H1 (cell line): ENCODE measurements at regions not wholly inside any gene's neighbourhood (a gene's known extent, or its start where the extent isn't known, plus 50 kb on each side); places are given as distances from the start of the nearest gene placed in this dataset.

Source experiments
- CTCF ChIA-PET: fragments of 300-600 bp; sonication (Branson Sonifier 250); formaldehyde crosslinking; loops from one replicate; lab custom pipeline; 2021; ENCODE audit not compliant: partially characterized antibody; lab: Charles Lee
- POLR2A ChIA-PET: fragments of 300-600 bp; sonication (Branson Sonifier 250); formaldehyde crosslinking; loops from one replicate; lab custom pipeline; 2021; ENCODE audit warnings: inconsistent platforms; ENCODE audit not compliant: partially characterized antibody; lab: Charles Lee
- DNase-seq, 2 experiments: peaks; one replicate each; pipeline versions ENCODE4 v3.0.0 to v3.0.0-alpha.2; 2010 to 2022; ENCODE audit warnings: low spot score in 2 of 2, low read depth in 1 of 2, mixed read lengths in 1 of 2
- FAIRE-seq: peaks from 2 replicates; lab custom pipeline; 2011; peaks lifted over from hg19 to GRCh38; lab: Jason Lieb, UNC
- H2AFZ ChIP-seq: 2 replicates; pipeline ENCODE4 v1.8.1; 2012; ENCODE audit warnings: low read length, inconsistent platforms
- H2AK5ac ChIP-seq: 2 replicates; pipeline ENCODE4 v1.6.1; 2013; ENCODE audit warnings: low read depth, low read length
- H2BK120ac ChIP-seq: replicated peaks from 2 replicates; pipeline ENCODE3; 2013; ENCODE audit warnings: low read depth, low read length, inconsistent platforms
- H2BK12ac ChIP-seq: 2 replicates; pipeline ENCODE4 v1.6.1; 2013; ENCODE audit warnings: low read depth, low read length
- H2BK15ac ChIP-seq: 2 replicates; pipeline ENCODE4 v1.6.1; 2013; ENCODE audit warnings: low read length
- H2BK20ac ChIP-seq: 2 replicates; pipeline ENCODE4 v1.6.1; 2013; ENCODE audit warnings: low read length
- H2BK5ac ChIP-seq: 2 replicates; pipeline ENCODE4 v1.6.1; 2013; ENCODE audit warnings: low read depth, low read length
- H3K14ac ChIP-seq: 2 replicates; pipeline ENCODE4 v1.6.1; 2013; ENCODE audit warnings: inconsistent platforms; ENCODE audit not compliant: insufficient read length
- H3K18ac ChIP-seq: 2 replicates; pipeline ENCODE4 v1.6.1; 2013; ENCODE audit warnings: low read length; ENCODE audit errors: extremely low read depth
- H3K23ac ChIP-seq: 2 replicates; pipeline ENCODE4 v1.6.1; 2013; ENCODE audit warnings: inconsistent platforms; ENCODE audit not compliant: insufficient read length
- H3K23me2 ChIP-seq: 2 replicates; pipeline ENCODE4 v1.6.1; 2013; ENCODE audit warnings: low read depth, low read length
- H3K27ac ChIP-seq: 2 replicates; pipeline ENCODE4 v1.6.1; 2011; ENCODE audit warnings: low read depth, low read length, inconsistent platforms
- H3K27me3 ChIP-seq, 4 experiments: replicated peaks in 1 of 4; 1 replicate in 1 of 4; 2 replicates in 3 of 4; pipeline versions ENCODE4 v1.6.1 to v1.8.1; 2011 to 2013; ENCODE audit warnings: low read length in 3 of 4, mild to moderate bottlenecking in 3 of 4, inconsistent platforms in 2 of 4, mixed read lengths in 2 of 4, moderate library complexity in 1 of 4; ENCODE audit not compliant: control insufficient read depth in 3 of 4, insufficient read depth in 3 of 4; ENCODE audit errors: extremely low read depth in 1 of 4
- H3K36me3 ChIP-seq, 4 experiments: 2 replicates each; pipeline versions ENCODE4 v1.6.1 to v1.8.1; 2011 to 2013; ENCODE audit warnings: mild to moderate bottlenecking in 4 of 4, low read length in 3 of 4, moderate library complexity in 2 of 4, control low read depth in 1 of 4, inconsistent platforms in 1 of 4; ENCODE audit not compliant: insufficient read depth in 4 of 4, control insufficient read depth in 2 of 4
- H3K4ac ChIP-seq: replicated peaks from 2 replicates; pipeline ENCODE3; 2013; ENCODE audit warnings: low read length, low read depth, mixed read lengths, inconsistent platforms; ENCODE audit not compliant: insufficient read length
- H3K4me1 ChIP-seq, 4 experiments: replicated peaks in 1 of 4; 1 replicate in 1 of 4; 2 replicates in 3 of 4; pipeline versions ENCODE4 v1.6.1 to v1.8.1; 2011 to 2013; ENCODE audit warnings: low read length in 3 of 4, inconsistent platforms in 2 of 4, mixed read lengths in 1 of 4; ENCODE audit not compliant: insufficient read depth in 4 of 4, control insufficient read depth in 3 of 4
- H3K4me2 ChIP-seq, 2 experiments: 2 replicates each; pipeline versions ENCODE4 v1.6.1 to v1.8.1; 2011 to 2013; ENCODE audit warnings: low read depth in 2 of 2, low read length in 2 of 2, control low read depth in 1 of 2, inconsistent platforms in 1 of 2, mild to moderate bottlenecking in 1 of 2; ENCODE audit not compliant: insufficient read depth in 1 of 2
- H3K4me3 ChIP-seq, 4 experiments: fragments of 200-600, 300-600 bp in 1 of 4; sonication (generic), shearing (Covaris generic), sonication (Bioruptor Twin) in 1 of 4; 2 replicates each; pipeline versions ENCODE4 v1.5.1 to v1.8.1; 2011 to 2016; ENCODE audit warnings: low read length in 4 of 4, low read depth in 3 of 4, control low read depth in 2 of 4, inconsistent platforms in 2 of 4, mild to moderate bottlenecking in 2 of 4, mixed read lengths in 1 of 4, moderate library complexity in 1 of 4; ENCODE audit not compliant: insufficient read depth in 2 of 4; ENCODE audit errors: extremely low read depth in 1 of 4
- H3K56ac ChIP-seq: replicated peaks from 2 replicates; pipeline ENCODE3; 2013; ENCODE audit warnings: low read depth, mild to moderate bottlenecking, mixed read lengths, low read length, inconsistent platforms; ENCODE audit not compliant: insufficient read length
- H3K79me1 ChIP-seq: 2 replicates; pipeline ENCODE4 v1.6.1; 2013; ENCODE audit warnings: low read depth, low read length, control low read depth
- H3K79me2 ChIP-seq, 2 experiments: 2 replicates each; pipeline versions ENCODE4 v1.6.1 to v1.8.1; 2012 to 2013; ENCODE audit warnings: low read length in 2 of 2, mild to moderate bottlenecking in 2 of 2, inconsistent platforms in 1 of 2; ENCODE audit not compliant: insufficient read depth in 2 of 2, control insufficient read depth in 1 of 2
- H3K9ac ChIP-seq, 4 experiments: replicated peaks in 1 of 4; 1 replicate in 1 of 4; 2 replicates in 3 of 4; pipeline versions ENCODE4 v1.6.1 to v1.8.1; 2011 to 2013; ENCODE audit warnings: low read depth in 3 of 4, low read length in 3 of 4, control low read depth in 2 of 4, mild to moderate bottlenecking in 2 of 4, moderate library complexity in 2 of 4, inconsistent platforms in 1 of 4; ENCODE audit errors: extremely low read depth in 1 of 4
- H3K9me3 ChIP-seq, 2 experiments: 2 replicates each; pipeline versions ENCODE4 v1.6.1 to v1.8.1; 2012 to 2013; ENCODE audit warnings: mild to moderate bottlenecking in 2 of 2, moderate library complexity in 2 of 2, control low read depth in 1 of 2, inconsistent platforms in 1 of 2, low read depth in 1 of 2, low read length in 1 of 2, mixed read lengths in 1 of 2; ENCODE audit not compliant: insufficient read depth in 2 of 2
- H4K20me1 ChIP-seq, 2 experiments: replicated peaks in 1 of 2; 2 replicates each; pipeline versions ENCODE3 to v1.8.1; 2011 to 2013; ENCODE audit warnings: inconsistent platforms in 2 of 2, low read length in 2 of 2, mild to moderate bottlenecking in 1 of 2; ENCODE audit not compliant: insufficient read depth in 2 of 2, control insufficient read depth in 1 of 2
- H4K5ac ChIP-seq: 2 replicates; pipeline ENCODE4 v1.6.1; 2013; ENCODE audit warnings: low read length, low read depth, mixed read lengths, inconsistent platforms; ENCODE audit not compliant: insufficient read length
- H4K8ac ChIP-seq: 2 replicates; pipeline ENCODE4 v1.8.0; 2013; ENCODE audit warnings: mild to moderate bottlenecking, moderate library complexity, low read length, inconsistent platforms; ENCODE audit not compliant: insufficient read depth; ENCODE audit errors: extremely low read depth
- H4K91ac ChIP-seq: replicated peaks from 2 replicates; pipeline ENCODE3; 2013; ENCODE audit warnings: low read length, mixed read lengths, inconsistent platforms; ENCODE audit not compliant: insufficient read length
- EGR1 ChIP-seq: IDR thresholded peaks from 2 replicates; pipeline ENCODE4 v1.6.1; 2011; ENCODE audit warnings: low read depth, low read length, borderline replicate concordance
- FOSL1 ChIP-seq: IDR thresholded peaks from 2 replicates; pipeline ENCODE4 v1.6.1; 2011; ENCODE audit warnings: mild to moderate bottlenecking, low read depth, low read length, moderate library complexity; ENCODE audit not compliant: insufficient read depth
- HDAC6 ChIP-seq: IDR thresholded peaks from one replicate; pipeline ENCODE4 v1.7.1; 2012; ENCODE audit warnings: low read depth, mild to moderate bottlenecking, inconsistent platforms, low read length, moderate library complexity
- KDM4A ChIP-seq: IDR thresholded peaks from one replicate; pipeline ENCODE4 v1.7.1; 2012; ENCODE audit warnings: low read depth, mild to moderate bottlenecking, moderate library complexity, low read length, inconsistent platforms; ENCODE audit not compliant: severe bottlenecking
- NANOG ChIP-seq: IDR thresholded peaks from 2 replicates; pipeline ENCODE4 v1.6.1; 2011; ENCODE audit warnings: low read length, low read depth, mild to moderate bottlenecking, inconsistent platforms; ENCODE audit not compliant: insufficient read depth, poor library complexity, severe bottlenecking
- SIN3A ChIP-seq, 2 experiments: IDR thresholded peaks in 1 of 2; conservative IDR thresholded peaks in 1 of 2; 2 replicates each; pipeline ENCODE4 v1.6.1; 2011 to 2012; ENCODE audit warnings: low read length in 2 of 2, improper control_type of control experiment in 1 of 2, low read depth in 1 of 2, mild to moderate bottlenecking in 1 of 2
- TAF7 ChIP-seq: optimal IDR thresholded peaks from 2 replicates; pipeline ENCODE3; 2011; ENCODE audit warnings: low read depth, mild to moderate bottlenecking, inconsistent platforms, low read length, moderate library complexity, borderline replicate concordance
- WGBS, 2 experiments: shearing (Covaris generic) in 1 of 2; methylation state at CpG; one replicate each; pipeline versions ENCODE4 v1.1.6 to v1.1.7; 2013 to 2015; ENCODE audit warnings: low lambda C conversion rate in 2 of 2, mixed read lengths in 2 of 2, inconsistent platforms in 1 of 2, low coverage in 1 of 2, missing lambda C conversion rate in 1 of 2; ENCODE audit not compliant: insufficient replicate concordance in 2 of 2, insufficient coverage in 1 of 2, insufficient read length in 1 of 2; ENCODE audit errors: extremely low coverage in 1 of 2, missing lambda C conversion rate in 1 of 2; 5-methylcytosine and 5-hydroxymethylcytosine counted together

GRCh38 chr17:72340836-72341235 lies 220.0 kb downstream of the SOX9 start:
- ChIA-PET CTCF (interaction anchor here (3.2 kb wide), 1 partner anchor 91 kb away, joined by 13 read pairs; no protein-coding TSS in a partner anchor), POLR2A (no interaction called here)
- Histone ChIP-seq H3K79me2 (no peaks in the 10 kb centered on the region), H2AK5ac (no peak overlapping the region), H2BK20ac (no peak overlapping the region), H3K9me3 (no peaks in the 10 kb centered on the region), H4K91ac (no peak overlapping the region), H2BK120ac (no peak overlapping the region), H3K36me3 (no peaks in the 10 kb centered on the region), H2BK12ac (no peak overlapping the region), H4K20me1 (no peaks in the 10 kb centered on the region), H3K4ac (no peak overlapping the region), H4K8ac (no peak overlapping the region), H3K79me1 (no peaks in the 10 kb centered on the region), H4K5ac (no peak overlapping the region), H3K14ac (no peak overlapping the region), H2BK15ac (no peak overlapping the region), H3K56ac (no peak overlapping the region), H2BK5ac (no peak overlapping the region), H3K4me1 (peaks cover 0 to 8% (median 0%) of the 10 kb centered on the region in 4 experiments; a peak in 2 of 7 replicates), H3K18ac (no peak overlapping the region), H3K27ac (no peak overlapping the region), H3K9ac (no peak overlapping the region), H3K4me2 (no peak overlapping the region), H3K27me3 (no peaks in the 10 kb centered on the region), H2AFZ (no peak overlapping the region), H3K23me2 (no peaks in the 10 kb centered on the region; the same call in 1 of the 2 replicates), H3K4me3 (no peak overlapping the region), H3K23ac (no peak overlapping the region)
- DNase-seq (no peak), FAIRE-seq (no peak)
- WGBS, 2 experiments = 95% methylated on average over 6 of the region's 6 CpGs; no CpG with 5 or more reads in 1 of the 2 experiments
- no peak for TF ChIP-seq SIN3A (conservative IDR thresholded peaks at IDR 0.05 in 1 of 2, IDR thresholded peaks at IDR 0.05 in 1 of 2; ENCODE audit: low read depth in 1 of 2, low read length in 2 of 2)
- no peak for TF ChIP-seq TAF7
- no peak for TF ChIP-seq NANOG
- no peak for TF ChIP-seq KDM4A
- TF ChIP-seq EGR1 = no peak
- no peak for TF ChIP-seq HDAC6
- no peak for TF ChIP-seq FOSL1
